ENCODE measurements at regions not wholly inside any gene's neighbourhood (a gene's known extent, or its start where the extent isn't known, plus 50 kb on each side); places are given as distances from the start of the nearest gene placed in this dataset.

DNA sequence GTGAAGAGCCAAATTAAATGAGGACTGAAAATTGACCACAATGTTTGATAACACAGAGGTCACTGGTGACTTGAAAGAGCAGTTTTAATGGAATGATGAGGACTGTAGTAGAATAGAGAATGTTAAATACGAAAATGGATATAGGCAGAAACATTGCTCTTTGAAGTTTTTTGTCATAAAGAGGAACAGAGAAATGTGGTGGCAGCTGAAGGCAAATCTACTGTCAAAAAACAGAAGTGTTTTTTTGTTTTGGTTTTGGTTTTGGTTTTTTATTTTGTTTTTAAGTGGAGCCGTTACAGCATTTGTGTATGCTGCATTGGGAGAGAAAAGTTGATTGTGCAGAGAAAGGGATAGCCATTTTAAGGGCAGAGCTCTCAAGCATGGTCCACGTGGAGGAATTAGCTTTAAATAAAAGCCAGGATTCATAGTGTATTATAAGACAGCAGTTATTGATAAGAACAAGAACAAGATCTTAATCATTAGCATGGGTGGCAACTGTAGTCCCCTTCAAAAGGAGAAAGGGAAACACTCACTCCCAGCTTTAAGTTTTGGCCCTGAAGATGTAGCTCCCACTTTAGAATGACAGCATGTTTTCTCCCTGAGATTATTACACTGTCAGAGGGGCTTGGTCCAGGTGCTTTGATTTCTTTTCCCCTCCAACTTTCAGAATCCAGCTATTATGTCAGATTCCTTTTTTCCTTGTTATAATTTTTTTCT lies 156.7 kb upstream of the BET1 start:
- no peak overlapping the region for H3K4me3 ChIP-seq (ENCODE audit: low read length)
- no peaks in the 10 kb centered on the region for H3K27me3 ChIP-seq (ENCODE audit: insufficient read depth, low read length)
- no peaks in the 10 kb centered on the region for H3K9me3 ChIP-seq (ENCODE audit: low read length)
- H2AFZ ChIP-seq (ENCODE audit: low read depth, low read length): no peak overlapping the region
- no peaks in the 10 kb centered on the region for H3K36me3 ChIP-seq (ENCODE audit: insufficient read depth, low read length)
- H3K4me1 ChIP-seq (ENCODE audit: insufficient read depth, low read length): no peaks in the 10 kb centered on the region

DNA sequence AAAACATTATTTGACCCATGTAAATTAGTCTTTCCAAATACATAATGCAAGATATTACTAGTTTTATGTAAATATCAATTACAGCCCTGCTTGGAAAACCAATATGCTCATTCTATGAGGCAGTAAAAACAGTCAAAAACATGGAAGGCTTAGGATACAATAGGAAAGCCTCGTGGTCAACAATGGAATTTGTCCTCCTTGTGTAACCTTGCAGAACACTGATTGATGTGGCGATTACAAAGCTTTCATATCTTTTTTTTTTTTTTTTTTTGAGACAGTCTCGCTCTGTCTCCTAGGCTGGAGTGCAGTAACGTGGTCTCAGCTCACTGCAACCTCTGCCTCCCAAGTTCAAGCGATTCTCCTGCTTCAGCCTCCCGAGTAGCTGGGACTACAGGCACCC lies 157.3 kb upstream of the BET1 start:
- no peaks in the 10 kb centered on the region for H3K27me3 ChIP-seq (ENCODE audit: insufficient read depth, low read length)
- no peak overlapping the region for H2AFZ ChIP-seq (ENCODE audit: low read depth, low read length)
- H3K36me3 ChIP-seq (ENCODE audit: insufficient read depth, low read length): no peaks in the 10 kb centered on the region
- H3K4me3 ChIP-seq (ENCODE audit: low read length): no peak overlapping the region
- no peaks in the 10 kb centered on the region for H3K9me3 ChIP-seq (ENCODE audit: low read length)
- no peaks in the 10 kb centered on the region for H3K4me1 ChIP-seq (ENCODE audit: insufficient read depth, low read length)

DNA sequence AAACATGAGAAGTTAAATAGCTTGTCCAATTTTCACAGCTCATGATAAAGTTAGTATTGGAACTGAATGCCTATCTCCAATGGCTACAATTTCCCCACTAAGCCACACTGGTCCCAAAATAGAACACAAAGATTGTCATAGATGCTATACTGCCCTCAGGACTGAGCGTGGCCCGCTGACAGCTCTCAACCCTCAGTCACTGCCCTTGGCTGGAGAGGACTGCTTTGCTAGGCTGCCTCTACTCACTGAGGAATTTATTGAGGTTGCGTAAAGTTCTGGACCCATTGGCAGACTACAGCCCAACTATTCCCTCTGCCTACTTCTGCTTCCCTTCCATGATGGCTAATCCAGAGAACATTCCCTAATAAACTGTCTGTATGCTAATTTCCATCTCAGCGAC lies 165.5 kb upstream of the BET1 start:
- Histone ChIP-seq H3K27me3 (ENCODE audit: insufficient read depth, low read length) (no peaks in the 10 kb centered on the region), H2AFZ (ENCODE audit: low read depth, low read length) (no peak overlapping the region), H3K4me3 (ENCODE audit: low read length) (no peak overlapping the region), H3K9me3 (ENCODE audit: low read length) (no peaks in the 10 kb centered on the region), H3K36me3 (ENCODE audit: insufficient read depth, low read length) (no peaks in the 10 kb centered on the region), H3K4me1 (ENCODE audit: insufficient read depth, low read length) (peaks cover 7% of the 10 kb centered on the region)

DNA sequence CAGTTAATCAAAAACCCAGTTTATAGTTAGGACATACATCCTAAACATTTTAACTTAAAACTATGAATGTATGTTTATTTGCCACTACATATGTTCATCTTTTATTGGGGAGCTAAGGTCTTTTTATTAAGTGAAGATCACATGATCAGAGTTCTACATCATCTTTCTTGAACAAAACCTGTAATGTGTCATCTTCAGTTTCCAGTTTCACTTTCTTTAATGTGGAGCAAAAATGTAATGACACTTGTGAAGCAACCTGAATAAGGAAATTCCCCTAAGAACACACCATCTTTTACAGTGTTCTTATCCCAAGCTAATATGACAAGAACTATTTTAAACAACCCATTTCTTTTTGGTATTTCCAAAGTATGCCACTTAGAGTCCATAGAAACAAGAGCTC lies 166.7 kb upstream of the BET1 start:
- no peaks in the 10 kb centered on the region for H3K9me3 ChIP-seq (ENCODE audit: low read length)
- no peak overlapping the region for H3K4me3 ChIP-seq (ENCODE audit: low read length)
- H2AFZ ChIP-seq (ENCODE audit: low read depth, low read length): no peak overlapping the region
- H3K36me3 ChIP-seq (ENCODE audit: insufficient read depth, low read length): no peaks in the 10 kb centered on the region
- H3K4me1 ChIP-seq (ENCODE audit: insufficient read depth, low read length): peaks cover 7% of the 10 kb centered on the region
- no peaks in the 10 kb centered on the region for H3K27me3 ChIP-seq (ENCODE audit: insufficient read depth, low read length)

DNA sequence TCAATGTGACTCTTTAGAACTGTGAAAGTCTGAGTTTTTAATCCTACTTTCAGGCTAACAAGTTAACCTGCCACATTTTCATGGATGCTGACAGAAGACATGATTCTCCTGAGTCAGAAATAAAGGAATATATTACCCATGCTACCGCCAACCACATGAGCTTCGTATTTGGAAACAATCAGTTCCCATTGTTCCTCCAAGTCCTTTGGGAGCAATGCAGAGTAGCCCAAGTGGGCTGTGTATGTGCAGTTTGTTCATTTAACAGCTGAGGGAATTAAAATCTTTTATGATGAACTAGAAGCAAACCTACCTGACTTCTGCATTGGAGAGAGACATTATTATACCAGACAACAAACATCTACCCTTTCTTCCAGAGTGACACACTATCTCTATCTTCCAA lies 169.3 kb upstream of the BET1 start:
- Histone ChIP-seq H3K9me3 (ENCODE audit: low read length) (no peaks in the 10 kb centered on the region), H2AFZ (ENCODE audit: low read depth, low read length) (no peak overlapping the region), H3K27me3 (ENCODE audit: insufficient read depth, low read length) (no peaks in the 10 kb centered on the region), H3K4me3 (ENCODE audit: low read length) (no peak overlapping the region), H3K4me1 (ENCODE audit: insufficient read depth, low read length) (peaks cover 7% of the 10 kb centered on the region), H3K36me3 (ENCODE audit: insufficient read depth, low read length) (no peaks in the 10 kb centered on the region)

DNA sequence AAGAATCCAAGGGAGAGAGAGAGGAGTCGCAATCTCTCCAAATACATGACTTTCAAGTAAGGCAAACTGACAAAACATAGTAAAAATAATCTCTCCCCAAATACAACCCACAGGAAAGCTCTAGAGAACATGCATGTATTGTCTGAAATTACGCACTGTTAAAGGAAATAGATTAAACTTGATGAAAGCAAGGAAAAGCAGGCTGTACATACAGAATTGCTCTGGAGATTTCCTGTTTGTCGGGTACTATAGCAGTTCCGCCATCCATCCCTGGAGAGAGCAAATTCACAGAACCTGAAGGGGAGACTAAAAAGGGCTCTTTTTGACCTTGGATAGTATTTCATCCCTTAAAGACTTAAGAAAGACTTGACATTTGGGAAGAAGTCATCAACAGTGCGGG lies 170.2 kb upstream of the BET1 start:
- H3K36me3 ChIP-seq (ENCODE audit: insufficient read depth, low read length): no peaks in the 10 kb centered on the region
- no peaks in the 10 kb centered on the region for H3K27me3 ChIP-seq (ENCODE audit: insufficient read depth, low read length)
- no peak overlapping the region for H3K4me3 ChIP-seq (ENCODE audit: low read length)
- H3K4me1 ChIP-seq (ENCODE audit: insufficient read depth, low read length): peaks cover 7% of the 10 kb centered on the region
- H3K9me3 ChIP-seq (ENCODE audit: low read length): no peaks in the 10 kb centered on the region
- H2AFZ ChIP-seq (ENCODE audit: low read depth, low read length): no peak overlapping the region

DNA sequence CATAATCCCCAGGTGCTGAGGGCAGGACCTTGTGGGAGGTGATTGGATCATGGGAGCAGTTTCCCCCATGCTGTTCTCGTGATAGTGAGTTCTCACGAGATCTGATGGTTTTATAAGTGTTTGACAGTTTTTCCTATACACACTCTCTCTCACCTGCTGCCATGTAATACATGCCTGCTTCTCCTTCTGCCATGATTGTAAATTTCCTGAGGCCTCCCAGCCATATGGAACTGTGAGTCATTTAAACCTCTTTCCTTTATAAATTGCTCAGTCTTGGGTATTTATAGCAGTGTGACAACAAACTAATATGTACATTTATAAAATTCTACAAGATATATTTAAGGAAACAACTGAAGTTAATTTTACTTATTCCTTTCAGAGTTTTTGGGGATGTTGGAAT lies 170.8 kb upstream of the BET1 start:
- Histone ChIP-seq H2AFZ (ENCODE audit: low read depth, low read length) (no peak overlapping the region), H3K9me3 (ENCODE audit: low read length) (no peaks in the 10 kb centered on the region), H3K36me3 (ENCODE audit: insufficient read depth, low read length) (no peaks in the 10 kb centered on the region), H3K27me3 (ENCODE audit: insufficient read depth, low read length) (no peaks in the 10 kb centered on the region), H3K4me3 (ENCODE audit: low read length) (no peak overlapping the region), H3K4me1 (ENCODE audit: insufficient read depth, low read length) (peaks cover 7% of the 10 kb centered on the region)

DNA sequence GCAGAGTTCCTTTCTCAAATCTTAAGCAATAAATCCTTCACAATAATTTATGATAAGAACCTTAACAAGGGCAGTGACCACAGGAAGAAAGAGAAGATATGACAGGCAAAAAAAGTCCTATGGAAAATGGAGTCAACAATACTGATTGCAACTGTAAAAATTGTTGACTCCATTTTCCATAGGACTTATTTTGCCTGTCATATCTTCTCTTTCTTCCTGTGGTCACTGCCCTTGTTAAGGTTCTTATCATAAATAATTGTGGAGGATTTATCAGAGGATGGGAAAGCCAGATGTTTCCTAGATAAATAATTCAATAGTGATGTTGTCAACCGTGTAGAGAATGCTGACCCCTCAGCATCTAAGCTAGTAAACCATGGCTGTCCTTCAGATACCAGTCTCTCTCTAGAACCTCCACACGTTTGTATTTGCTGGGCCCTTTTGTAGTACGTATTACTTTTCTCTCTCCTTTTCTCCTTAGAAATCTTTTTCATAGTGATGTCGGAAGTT lies 172.6 kb upstream of the BET1 start:
- Histone ChIP-seq H3K4me3 (ENCODE audit: low read length) (no peak overlapping the region), H3K27me3 (ENCODE audit: insufficient read depth, low read length) (no peaks in the 10 kb centered on the region), H3K4me1 (ENCODE audit: insufficient read depth, low read length) (peaks cover 7% of the 10 kb centered on the region), H3K9me3 (ENCODE audit: low read length) (no peaks in the 10 kb centered on the region), H2AFZ (ENCODE audit: low read depth, low read length) (no peak overlapping the region), H3K36me3 (ENCODE audit: insufficient read depth, low read length) (no peaks in the 10 kb centered on the region)

DNA sequence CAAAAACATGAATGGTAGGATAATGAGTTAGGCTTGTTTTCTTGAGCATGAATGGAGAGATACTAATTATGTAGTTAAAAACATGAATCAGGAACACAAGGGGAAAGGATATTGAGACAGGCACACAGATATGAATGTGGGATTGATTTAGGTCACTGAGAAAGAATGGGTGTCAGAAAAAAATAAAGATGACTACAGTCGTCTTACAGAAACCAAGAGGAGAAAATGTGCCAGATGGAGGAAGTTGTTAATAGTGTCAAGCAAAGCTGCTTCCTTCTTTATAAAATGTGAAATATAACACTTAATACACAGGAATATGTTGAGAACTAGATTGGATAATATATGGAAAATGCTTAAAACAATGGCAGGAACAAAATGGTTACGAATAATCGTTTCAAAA lies 173.3 kb upstream of the BET1 start:
- H3K27me3 ChIP-seq (ENCODE audit: insufficient read depth, low read length): no peaks in the 10 kb centered on the region
- no peak overlapping the region for H2AFZ ChIP-seq (ENCODE audit: low read depth, low read length)
- no peak overlapping the region for H3K4me3 ChIP-seq (ENCODE audit: low read length)
- no peaks in the 10 kb centered on the region for H3K9me3 ChIP-seq (ENCODE audit: low read length)
- peaks cover 7% of the 10 kb centered on the region for H3K4me1 ChIP-seq (ENCODE audit: insufficient read depth, low read length)
- no peaks in the 10 kb centered on the region for H3K36me3 ChIP-seq (ENCODE audit: insufficient read depth, low read length)

DNA sequence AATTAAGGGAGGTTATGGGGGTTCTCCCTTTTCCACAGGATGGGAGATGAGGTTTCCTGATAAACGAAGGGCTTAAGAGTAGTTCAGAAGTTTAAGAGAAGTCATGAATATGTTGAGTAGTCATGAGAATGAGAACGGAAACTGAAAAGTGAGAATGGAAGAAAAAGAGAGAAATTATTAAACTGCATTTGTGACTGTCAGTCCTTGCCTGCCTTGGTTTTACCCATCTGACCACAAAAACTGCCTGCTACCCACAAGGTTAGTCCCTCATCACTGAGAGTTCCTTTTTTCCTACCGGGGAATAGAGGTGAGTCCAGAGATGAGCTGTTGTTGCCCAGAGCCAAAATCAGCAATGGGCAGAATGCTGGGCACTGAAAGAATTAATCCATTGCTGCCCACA lies 174.1 kb upstream of the BET1 start:
- H3K9me3 ChIP-seq (ENCODE audit: low read length): no peaks in the 10 kb centered on the region
- no peaks in the 10 kb centered on the region for H3K27me3 ChIP-seq (ENCODE audit: insufficient read depth, low read length)
- no peaks in the 10 kb centered on the region for H3K36me3 ChIP-seq (ENCODE audit: insufficient read depth, low read length)
- H3K4me1 ChIP-seq (ENCODE audit: insufficient read depth, low read length): peaks cover 10% of the 10 kb centered on the region
- no peak overlapping the region for H3K4me3 ChIP-seq (ENCODE audit: low read length)
- no peak overlapping the region for H2AFZ ChIP-seq (ENCODE audit: low read depth, low read length)

DNA sequence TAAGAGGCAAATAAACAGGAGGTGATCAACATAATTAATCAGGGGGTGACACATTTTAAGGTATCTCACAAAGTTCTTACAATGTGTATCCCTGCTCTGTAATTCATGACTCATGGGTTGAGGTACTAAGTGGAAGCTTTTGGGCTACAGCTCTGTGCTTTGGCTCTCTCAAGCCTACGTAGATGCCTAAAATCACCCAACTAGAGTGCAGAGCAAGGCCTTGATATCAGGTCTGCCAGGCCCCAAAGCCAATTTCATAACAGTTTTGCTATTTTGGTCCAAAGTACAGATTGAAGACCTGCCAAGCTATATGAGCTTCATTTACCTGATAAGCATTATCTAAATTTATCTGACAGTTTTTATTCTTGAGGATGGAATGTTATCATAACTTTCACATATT lies 175.3 kb upstream of the BET1 start:
- Histone ChIP-seq H3K4me1 (ENCODE audit: insufficient read depth, low read length) (peaks cover 19% of the 10 kb centered on the region), H3K4me3 (ENCODE audit: low read length) (no peak overlapping the region), H3K36me3 (ENCODE audit: insufficient read depth, low read length) (no peaks in the 10 kb centered on the region), H2AFZ (ENCODE audit: low read depth, low read length) (no peak overlapping the region), H3K27me3 (ENCODE audit: insufficient read depth, low read length) (no peaks in the 10 kb centered on the region), H3K9me3 (ENCODE audit: low read length) (no peaks in the 10 kb centered on the region)

DNA sequence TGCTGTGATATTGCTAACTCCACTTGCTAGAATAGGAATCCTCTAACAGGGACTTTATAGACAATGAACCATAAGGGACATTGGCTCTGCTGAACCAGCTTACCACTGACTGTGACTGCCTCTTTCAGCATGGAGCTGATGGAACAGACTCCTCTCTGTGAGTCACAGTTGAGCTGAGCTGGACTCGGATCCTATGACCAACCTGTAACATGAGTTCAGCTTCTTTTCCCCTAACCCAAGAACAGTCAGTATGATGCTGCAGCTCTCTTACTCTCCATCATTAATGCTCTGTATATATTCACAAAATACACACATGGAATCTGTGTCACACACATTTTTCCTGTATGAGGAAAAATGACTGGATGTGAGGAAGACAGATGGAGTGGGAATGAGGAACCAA lies 177.9 kb upstream of the BET1 start:
- Histone ChIP-seq H3K36me3 (ENCODE audit: insufficient read depth, low read length) (no peaks in the 10 kb centered on the region), H3K27me3 (ENCODE audit: insufficient read depth, low read length) (no peaks in the 10 kb centered on the region), H3K9me3 (ENCODE audit: low read length) (no peaks in the 10 kb centered on the region), H2AFZ (ENCODE audit: low read depth, low read length) (no peak overlapping the region), H3K4me1 (ENCODE audit: insufficient read depth, low read length) (peaks cover 19% of the 10 kb centered on the region), H3K4me3 (ENCODE audit: low read length) (no peak overlapping the region)

DNA sequence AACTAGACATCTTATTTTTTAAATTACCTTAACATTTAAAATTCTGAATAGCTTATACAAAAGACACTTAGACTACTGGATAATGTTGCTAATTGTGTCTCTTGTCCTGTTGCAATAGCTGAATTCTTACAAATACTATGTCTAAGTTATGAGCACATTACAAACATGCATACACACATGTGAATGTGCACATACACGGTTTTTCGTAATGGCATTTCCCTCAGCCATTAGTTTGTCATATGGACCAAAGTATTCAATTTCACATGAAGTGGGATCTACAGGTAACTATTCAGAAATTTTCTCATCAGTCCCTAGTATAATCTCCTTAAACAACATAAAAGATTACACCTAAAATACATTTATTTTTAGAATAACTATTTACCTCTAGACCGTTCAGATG lies 178.6 kb upstream of the BET1 start:
- H3K36me3 ChIP-seq (ENCODE audit: insufficient read depth, low read length): no peaks in the 10 kb centered on the region
- no peak overlapping the region for H2AFZ ChIP-seq (ENCODE audit: low read depth, low read length)
- H3K27me3 ChIP-seq (ENCODE audit: insufficient read depth, low read length): no peaks in the 10 kb centered on the region
- H3K4me3 ChIP-seq (ENCODE audit: low read length): no peak overlapping the region
- H3K9me3 ChIP-seq (ENCODE audit: low read length): peaks cover 4% of the 10 kb centered on the region
- peaks cover 19% of the 10 kb centered on the region for H3K4me1 ChIP-seq (ENCODE audit: insufficient read depth, low read length)

DNA sequence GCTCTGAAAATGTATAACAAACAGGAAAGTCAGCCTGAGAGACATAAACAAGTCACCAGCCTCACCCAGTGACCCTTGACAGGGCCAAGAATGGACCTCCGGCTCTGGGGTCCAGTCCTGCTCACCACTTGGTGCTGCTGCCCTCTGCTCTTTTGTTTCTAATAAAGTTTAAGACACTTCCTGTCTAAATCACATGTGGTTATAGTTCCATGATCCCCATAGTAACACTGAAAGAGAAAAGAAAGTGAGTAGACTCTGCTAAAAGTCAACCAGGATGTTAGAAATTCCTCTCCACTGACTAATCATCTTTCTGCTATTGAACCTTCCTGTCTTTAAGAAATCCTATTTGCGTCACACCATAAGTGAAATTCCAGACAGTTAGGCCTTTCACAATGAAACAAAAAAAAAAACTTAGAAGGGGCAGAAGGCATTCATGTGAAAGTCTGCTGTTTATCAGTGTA lies 179.2 kb upstream of the BET1 start:
- Histone ChIP-seq H3K4me3 (ENCODE audit: low read length) (no peak overlapping the region), H3K4me1 (ENCODE audit: insufficient read depth, low read length) (peaks cover 19% of the 10 kb centered on the region)

More for the DNA sequence above, 179.2 kb upstream of the BET1 start:
- no peaks in the 10 kb centered on the region for H3K27me3 ChIP-seq (ENCODE audit: insufficient read depth, low read length)
- H2AFZ ChIP-seq (ENCODE audit: low read depth, low read length): peak overlapping the region; percentile 59
- no peaks in the 10 kb centered on the region for H3K36me3 ChIP-seq (ENCODE audit: insufficient read depth, low read length)
- peaks cover 6% of the 10 kb centered on the region for H3K9me3 ChIP-seq (ENCODE audit: low read length)

Measured in neuron (in vitro differentiated cells).